ENCODE measurements at regions not wholly inside any gene's neighbourhood (a gene's known extent, or its start where the extent isn't known, plus 50 kb on each side); places are given as distances from the start of the nearest gene placed in this dataset.

- no peak for TF ChIP-seq CTCF (IDR thresholded peaks at IDR 0.05; ENCODE audit: low read length)
- no peak for TF ChIP-seq EZH2 (IDR thresholded peaks at IDR 0.05; ENCODE audit: borderline replicate concordance, low read length)
These were observed 251.8 kb downstream of the KCNRG start for GRCh38 chr13:50267066-50267465.

Data from OCI-LY1 (cell line).